Activated CD4-positive, CD25-positive, alpha-beta regulatory T cell treated with anti-CD3 and anti-CD28 coated beads, Interleukin-2, amount 50 U/mL, for 16 hours (primary cell): ENCODE measurements at regions not wholly inside any gene's neighbourhood (a gene's known extent, or its start where the extent isn't known, plus 50 kb on each side); places are given as distances from the start of the nearest gene placed in this dataset.
A peak's percentile ranks its signal among the peaks of the same experiment; 100 is the strongest.
"Not testable (repeated sequence)": the region's sequence is repeated elsewhere in the genome, so short reads cannot be mapped to it uniquely, and the experiment has no call there.

Source experiments
- DNase-seq: peaks from one replicate; pipeline ENCODE4 v3.0.0-alpha.2; 2020; ENCODE audit warnings: low read depth, low spot score

- no peak for DNase-seq
These were observed 83.2 kb upstream of the USP9X start for GRCh38 chrX:41002026-41002425.

- DNase-seq = no peak
These were observed 81.6 kb upstream of the USP9X start for GRCh38 chrX:41003506-41004270.

DNA sequence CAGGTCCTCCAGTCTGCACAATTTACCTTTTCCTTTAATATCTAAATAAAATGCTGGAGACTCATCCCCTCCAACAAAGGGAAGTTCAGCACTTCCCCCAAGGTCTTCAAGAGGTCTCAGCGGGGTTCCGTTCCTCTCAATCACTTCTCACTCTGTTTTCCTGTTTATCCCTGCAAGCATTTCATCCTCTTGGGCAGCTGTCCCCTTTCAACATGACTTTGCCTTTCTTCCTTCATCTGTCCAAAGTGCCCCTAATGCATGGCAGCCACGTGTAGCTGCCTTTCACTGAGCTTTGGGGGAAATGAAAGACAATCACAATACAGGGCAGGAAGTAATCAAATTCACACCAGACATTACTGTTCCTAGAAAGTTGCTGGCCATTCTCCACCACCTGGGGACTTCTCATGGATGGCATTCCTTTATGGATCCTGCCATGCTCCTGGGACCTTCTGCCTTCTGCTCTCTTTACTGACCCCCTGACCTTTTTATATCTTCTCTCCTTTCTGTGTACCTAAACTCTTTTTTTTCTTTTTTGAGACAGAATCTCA, 79.7 kb upstream of the USP9X start:
- no peak for DNase-seq

GRCh38 chrX:41009850-41010846, 75.1 kb upstream of the USP9X start:
- DNase-seq = peak; percentile 6

DNA sequence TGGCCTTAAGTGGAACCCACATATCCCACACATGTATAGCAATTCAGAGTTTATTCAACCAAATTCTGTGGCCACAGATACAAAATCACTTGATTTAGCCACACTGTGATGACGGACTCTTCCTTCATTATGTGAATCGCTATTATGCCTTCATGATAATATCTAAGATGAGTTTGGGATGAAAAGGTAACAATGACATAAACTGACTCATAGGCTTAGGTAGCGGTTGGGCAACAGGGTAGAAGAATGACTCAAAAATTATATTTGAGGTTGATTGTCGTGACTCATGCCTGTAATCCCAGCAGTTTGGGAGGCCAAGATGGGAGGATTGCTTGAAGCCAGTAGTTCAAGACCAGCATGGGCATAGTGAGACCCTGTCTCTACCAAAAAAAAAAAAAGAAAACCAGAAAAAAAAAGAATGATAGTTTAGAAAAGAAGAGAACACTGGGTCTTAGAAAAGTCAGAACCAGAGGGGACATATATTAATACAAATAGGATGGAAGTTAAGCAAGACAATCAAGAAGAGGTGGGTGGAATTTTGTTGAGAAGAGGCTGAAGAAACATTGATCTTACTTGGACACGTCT, 70.4 kb upstream of the USP9X start:
- DNase-seq = no peak

GRCh38 chrX:41017785-41018184, 67.5 kb upstream of the USP9X start:
- DNase-seq = not testable (repeated sequence)

DNA sequence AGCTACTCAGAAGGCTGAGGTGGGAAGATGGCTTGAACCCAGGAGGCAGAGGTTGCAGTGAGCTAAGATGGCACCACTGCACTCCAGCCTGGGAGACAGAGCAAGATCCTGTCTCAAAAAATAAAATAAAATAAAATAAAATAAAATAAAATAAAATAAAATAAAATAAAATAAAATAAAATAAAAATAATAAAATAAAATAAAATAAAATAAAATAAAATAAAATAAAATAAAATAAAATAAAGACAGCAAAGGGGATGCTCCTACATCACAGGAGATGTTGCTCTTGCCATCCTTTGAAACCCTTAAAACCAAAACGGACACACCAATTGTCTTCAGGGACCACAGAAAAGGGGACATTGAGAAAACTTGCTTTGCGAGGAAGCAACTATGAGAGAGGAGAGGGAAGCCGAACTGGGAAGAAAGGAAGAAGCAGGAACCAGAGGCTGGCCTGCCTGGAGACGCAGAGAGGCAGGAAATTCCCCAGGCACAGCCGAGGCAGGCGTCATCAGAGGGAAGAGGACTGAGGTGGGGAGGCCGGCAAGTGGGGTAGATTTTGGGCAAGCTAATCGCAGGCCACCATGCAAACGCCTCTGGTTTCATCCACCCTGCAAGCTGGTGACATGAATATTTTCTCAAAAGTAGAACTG, 66.7 kb upstream of the USP9X start:
- DNase-seq = not testable (repeated sequence)

GRCh38 chrX:41019041-41019392, 66.2 kb upstream of the USP9X start:
- DNase-seq = no peak

- DNase-seq = no peak
These were observed 62.7 kb upstream of the USP9X start for GRCh38 chrX:41022566-41022965.

GRCh38 chrX:41023098-41023497, 62.1 kb upstream of the USP9X start:
- DNase-seq = no peak

DNA sequence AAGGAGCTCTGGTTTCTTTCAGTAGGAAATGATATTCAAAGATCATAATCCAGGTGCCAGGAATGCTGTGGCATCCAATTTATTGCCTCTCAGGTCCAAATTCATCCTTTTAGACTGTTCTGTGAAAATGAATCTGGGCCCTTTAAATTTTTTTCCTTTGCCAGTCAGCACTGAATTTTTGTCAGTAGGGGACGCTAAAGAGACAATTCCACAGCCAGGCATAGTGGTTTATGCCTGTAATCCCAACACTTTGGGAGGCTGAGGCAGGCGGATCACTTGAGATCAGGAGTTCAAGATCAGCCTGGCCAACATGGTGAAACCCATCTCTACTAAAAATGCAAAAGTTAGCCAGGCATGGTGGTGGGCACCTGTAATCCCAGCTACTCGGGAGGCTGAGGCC, 60.9 kb upstream of the USP9X start:
- DNase-seq = not testable (repeated sequence)

- no peak for DNase-seq
These were observed 60.5 kb upstream of the USP9X start for GRCh38 chrX:41024755-41025154.

GRCh38 chrX:41025926-41026701, 59.1 kb upstream of the USP9X start:
- DNase-seq = no peak

DNA sequence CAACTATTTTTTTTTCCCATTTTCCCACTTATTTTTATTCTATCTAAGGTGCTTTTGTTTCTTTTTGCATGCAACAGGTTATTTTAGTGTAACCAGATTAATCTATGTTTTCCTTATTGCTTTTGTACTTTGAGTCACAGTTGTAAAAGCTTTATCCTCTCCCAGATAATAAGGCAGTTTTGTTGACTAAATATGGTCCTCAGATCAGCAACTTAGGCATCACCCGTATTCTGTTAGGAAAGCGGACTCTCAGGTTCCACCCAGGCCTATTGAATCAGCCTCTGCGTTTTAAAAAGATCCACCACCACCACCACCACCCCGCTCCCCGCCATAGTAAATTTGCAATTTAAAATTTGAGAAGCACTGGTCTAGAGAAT, 58.6 kb upstream of the USP9X start:
- no peak for DNase-seq

DNA sequence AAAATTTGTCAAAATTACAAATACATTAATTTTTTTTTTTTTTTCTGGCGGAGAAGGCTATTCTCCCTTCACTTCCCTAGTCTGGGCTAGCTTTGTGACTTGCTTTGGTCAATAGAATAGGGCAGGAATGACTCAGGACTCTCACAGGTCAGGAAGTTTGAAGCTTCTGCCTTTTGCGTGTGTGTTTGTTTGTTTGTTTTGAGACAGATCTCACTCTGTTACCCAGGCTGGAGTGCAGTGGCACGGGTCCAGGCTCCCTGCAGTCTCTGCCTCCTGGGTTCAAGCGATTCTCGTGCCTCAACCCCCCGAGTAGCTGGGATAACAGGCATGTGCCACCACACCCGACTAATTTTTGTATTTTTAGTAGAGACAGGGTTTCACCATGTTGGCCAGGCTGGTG, 55.9 kb upstream of the USP9X start:
- no peak for DNase-seq

DNA sequence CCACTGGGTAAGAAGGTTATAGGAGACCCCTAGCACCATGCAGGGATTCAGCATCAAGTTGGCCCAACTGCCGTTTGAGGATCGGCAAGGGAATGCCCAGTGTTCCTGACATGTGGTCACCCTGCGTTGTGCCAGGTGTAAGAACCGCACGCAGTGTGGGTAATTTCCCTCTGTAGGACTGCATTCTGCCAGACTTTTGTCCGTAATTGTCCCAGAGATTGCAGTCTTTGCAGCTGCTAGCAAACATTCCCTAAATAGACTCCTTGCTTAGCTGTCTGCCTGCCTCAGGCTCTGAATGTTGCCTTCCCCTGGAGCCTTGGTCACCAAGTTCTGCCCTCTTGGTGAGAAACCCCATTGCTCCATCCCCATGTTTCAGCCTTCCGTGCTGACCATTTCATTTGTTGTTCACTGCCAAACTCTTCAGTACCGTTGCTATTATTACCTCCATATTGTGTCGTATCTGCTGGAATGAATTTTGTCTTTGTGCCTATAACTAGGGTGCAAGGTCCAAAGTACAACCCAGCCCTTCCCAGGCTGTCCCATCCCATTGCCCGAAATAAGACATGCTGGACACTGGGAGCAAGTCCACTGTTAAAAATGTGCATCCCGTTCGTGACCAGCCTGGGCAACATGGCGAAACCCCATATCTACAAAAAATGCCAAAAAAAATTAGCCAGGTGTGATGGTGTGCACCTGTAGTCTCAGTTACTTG, 53.8 kb upstream of the USP9X start:
- no peak for DNase-seq

GRCh38 chrX:41033299-41033698, 51.9 kb upstream of the USP9X start:
- no peak for DNase-seq

DNA sequence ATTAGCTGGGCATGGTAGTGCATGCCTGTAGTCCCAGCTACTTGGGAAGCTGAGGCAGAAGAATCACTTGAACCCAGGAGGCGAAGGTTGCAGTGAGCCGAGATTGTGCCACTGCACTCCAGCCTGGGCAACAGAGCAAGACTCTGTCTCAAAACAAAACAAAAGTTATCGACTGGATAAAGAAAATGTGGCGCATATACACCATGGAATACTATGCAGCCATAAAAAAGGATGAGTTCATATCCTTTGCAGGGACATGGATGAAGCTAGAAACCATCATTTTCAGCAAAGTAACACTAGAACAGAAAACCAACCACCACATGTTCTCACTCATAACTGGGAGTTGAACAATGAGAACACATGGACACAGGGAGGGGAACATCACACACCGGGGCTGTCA, 50.3 kb upstream of the USP9X start:
- not testable (repeated sequence) for DNase-seq
